ENCODE measurements at regions not wholly inside any gene's neighbourhood (a gene's known extent, or its start where the extent isn't known, plus 50 kb on each side); places are given as distances from the start of the nearest gene placed in this dataset.

GRCh38 chr15:69951898-69952555 lies 145.7 kb downstream of the TLE3 start:
- Histone ChIP-seq H3K27ac (ENCODE audit: low read length) (no peak overlapping the region), H3K27me3 (ENCODE audit: control insufficient read depth, insufficient read depth, low read length) (no peaks in the 10 kb centered on the region; the same call in 1 of the 2 replicates), H3K36me3 (ENCODE audit: control insufficient read depth, insufficient read depth, low read length) (no peaks in the 10 kb centered on the region), H3K4me1 (ENCODE audit: control insufficient read depth, insufficient read depth, low read length) (no peaks in the 10 kb centered on the region), H3K9me3 (ENCODE audit: control insufficient read depth, insufficient read depth, low read depth, low read length) (no peaks in the 10 kb centered on the region), H3K4me3 (ENCODE audit: low read depth in 2 of 2, low read length in 2 of 2) (no peak overlapping the region)
- DNase-seq (ENCODE audit: low read depth, low spot score): no peak
- BruUV-seq (replicated peaks): no TSS peak
- TF ChIP-seq TCF7L2 (IDR thresholded peaks at IDR 0.05; ENCODE audit: low read depth, low read length): no peak
- no peak for TF ChIP-seq CTCF (IDR thresholded peaks at IDR 0.05)
- no peak for TF ChIP-seq REST (IDR thresholded peaks at IDR 0.05; ENCODE audit: insufficient read depth in 1 of 2, low read depth in 2 of 2, low read length in 1 of 2)
- no peak for TF ChIP-seq POLR2AphosphoS5 (IDR thresholded peaks at IDR 0.05; ENCODE audit: low read depth, low read length)
- no peak for TF ChIP-seq SIN3A (IDR thresholded peaks at IDR 0.05; ENCODE audit: borderline replicate concordance, insufficient read depth, low read depth, low read length)
- in situ Hi-C loops (cut with HindIII; ENCODE audit: low pct_unique_long_range_greater_than_20kb, low sequenced_read_pairs) (no loop called here), intact Hi-C loops (cut with micrococcal nuclease; ENCODE audit: unreplicated experiment) (no loop called here)
- ChIA-PET POLR2A (no interaction called here), CTCF (no interaction called here)
- no peak for ATAC-seq

GRCh38 chr15:69953051-69953450 lies 144.7 kb downstream of the TLE3 start:
- Histone ChIP-seq H3K27ac (ENCODE audit: low read length) (no peak overlapping the region), H3K4me3 (ENCODE audit: low read depth in 2 of 2, low read length in 2 of 2) (no peak overlapping the region), H3K27me3 (ENCODE audit: control insufficient read depth, insufficient read depth, low read length) (no peaks in the 10 kb centered on the region; the same call in 1 of the 2 replicates), H3K36me3 (ENCODE audit: control insufficient read depth, insufficient read depth, low read length) (no peaks in the 10 kb centered on the region), H3K4me1 (ENCODE audit: control insufficient read depth, insufficient read depth, low read length) (no peaks in the 10 kb centered on the region), H3K9me3 (ENCODE audit: control insufficient read depth, insufficient read depth, low read depth, low read length) (no peaks in the 10 kb centered on the region)
- DNase-seq (ENCODE audit: low read depth, low spot score) (no peak), ATAC-seq (no peak)
- CTCF ChIA-PET: no interaction called here
- in situ Hi-C loops (cut with HindIII; ENCODE audit: low pct_unique_long_range_greater_than_20kb, low sequenced_read_pairs) (no loop called here), intact Hi-C loops (cut with micrococcal nuclease; ENCODE audit: unreplicated experiment) (no loop called here)
- TF ChIP-seq SIN3A (IDR thresholded peaks at IDR 0.05; ENCODE audit: borderline replicate concordance, insufficient read depth, low read depth, low read length) (no peak), POLR2AphosphoS5 (IDR thresholded peaks at IDR 0.05; ENCODE audit: low read depth, low read length) (no peak), REST (IDR thresholded peaks at IDR 0.05; ENCODE audit: insufficient read depth in 1 of 2, low read depth in 2 of 2, low read length in 1 of 2) (no peak), CTCF (IDR thresholded peaks at IDR 0.05) (no peak), TCF7L2 (IDR thresholded peaks at IDR 0.05; ENCODE audit: low read depth, low read length) (no peak)
- BruUV-seq (replicated peaks): no TSS peak
- POLR2A ChIA-PET: interaction anchor here (0.6 kb wide), 1 partner anchor 97 kb away, joined by 3 read pairs; no protein-coding TSS in a partner anchor
